IMR-90 (cell line): ENCODE measurements at regions not wholly inside any gene's neighbourhood (a gene's known extent, or its start where the extent isn't known, plus 50 kb on each side); places are given as distances from the start of the nearest gene placed in this dataset.

ENCODE experiments used
- ATAC-seq: fragments of 200-7000 bp; cut with Tn5 transposase; 2 replicates; pipeline ENCODE4 v1.9.1; 2020; ENCODE audit warnings: low read depth, mild to moderate bottlenecking, moderate library complexity
- BruUV-seq: library from RNA; stranded (reverse); fragments of 400-500 nt; replicated peaks from 2 replicates; lab custom pipeline; 2021; lab: Mats Ljungman, UMichigan
- CTCF ChIA-PET: fragments of 300-600 bp; formaldehyde crosslinking; extraction: SDS; loops from one replicate; lab custom pipeline; 2021; ENCODE audit warnings: antibody characterized with exemption; lab: Yijun Ruan, JAX
- POLR2A ChIA-PET: fragments of 300-600 bp; sonication (Branson Sonifier 250); formaldehyde crosslinking; loops from one replicate; lab custom pipeline; 2022; ENCODE audit warnings: antibody characterized with exemption; ENCODE audit not compliant: unreplicated experiment; lab: Charles Lee
- DNase-seq: peaks from one replicate; pipeline ENCODE4 v3.0.0; 2013
- H2AFZ ChIP-seq: replicated peaks from 2 replicates; pipeline ENCODE3; 2013; ENCODE audit warnings: low read length, mild to moderate bottlenecking; ENCODE audit not compliant: poor library complexity
- H2AK5ac ChIP-seq: 2 replicates; pipeline ENCODE4 v1.6.1; 2013; ENCODE audit warnings: low read depth, low read length, inconsistent platforms
- H2AK9ac ChIP-seq: replicated peaks from 2 replicates; pipeline ENCODE3; 2013; ENCODE audit warnings: mild to moderate bottlenecking, low read depth, low read length, moderate library complexity; ENCODE audit not compliant: poor library complexity
- H2BK120ac ChIP-seq: 2 replicates; pipeline ENCODE4 v1.6.1; 2013; ENCODE audit warnings: low read depth, low read length, inconsistent platforms
- H2BK15ac ChIP-seq: 3 replicates; pipeline ENCODE4 v1.6.1; 2013; ENCODE audit warnings: low read depth, low read length, inconsistent platforms
- H2BK20ac ChIP-seq: 2 replicates; pipeline ENCODE4 v1.6.1; 2013; ENCODE audit warnings: low read depth, mild to moderate bottlenecking, inconsistent platforms, low read length, moderate library complexity
- H2BK5ac ChIP-seq: 2 replicates; pipeline ENCODE4 v1.6.1; 2013; ENCODE audit warnings: mild to moderate bottlenecking, low read depth, low read length, inconsistent platforms; ENCODE audit not compliant: poor library complexity, severe bottlenecking
- H3K14ac ChIP-seq: replicated peaks from 2 replicates; pipeline ENCODE4 v1.6.1; 2013; ENCODE audit warnings: low read depth, low read length, inconsistent platforms
- H3K18ac ChIP-seq: 2 replicates; pipeline ENCODE4 v1.6.1; 2013; ENCODE audit warnings: low read depth, low read length, control low read depth
- H3K23ac ChIP-seq: 2 replicates; pipeline ENCODE4 v1.6.1; 2013; ENCODE audit warnings: low read depth, low read length, inconsistent platforms
- H3K27ac ChIP-seq: 2 replicates; pipeline ENCODE4 v1.5.1; 2013; ENCODE audit warnings: mild to moderate bottlenecking, control low read depth, low read length; ENCODE audit not compliant: insufficient read depth
- H3K27me3 ChIP-seq: 2 replicates; pipeline ENCODE4 v1.6.1; 2013; ENCODE audit warnings: low read length; ENCODE audit not compliant: control insufficient read depth, insufficient read depth
- H3K36me3 ChIP-seq: 2 replicates; pipeline ENCODE4 v1.6.1; 2013; ENCODE audit warnings: low read length, mixed read lengths; ENCODE audit not compliant: control insufficient read depth, insufficient read depth
- H3K4ac ChIP-seq: 2 replicates; pipeline ENCODE4 v1.6.1; 2013; ENCODE audit warnings: low read depth, low read length, inconsistent platforms
- H3K4me1 ChIP-seq: 2 replicates; pipeline ENCODE4 v1.6.1; 2013; ENCODE audit warnings: low read length, mixed read lengths; ENCODE audit not compliant: control insufficient read depth, insufficient read depth
- H3K4me2 ChIP-seq: 2 replicates; pipeline ENCODE4 v1.6.1; 2013; ENCODE audit warnings: low read depth, mild to moderate bottlenecking, control low read depth, low read length, moderate library complexity
- H3K4me3 ChIP-seq: 2 replicates; pipeline ENCODE4 v1.5.1; 2013; ENCODE audit warnings: low read depth, mild to moderate bottlenecking, control low read depth, low read length, moderate library complexity; ENCODE audit not compliant: insufficient read depth
- H3K56ac ChIP-seq: 2 replicates; pipeline ENCODE4 v1.6.1; 2013; ENCODE audit warnings: low read length, inconsistent platforms; ENCODE audit not compliant: insufficient read depth; ENCODE audit errors: extremely low read depth
- H3K79me1 ChIP-seq, 2 experiments: 2 replicates each; pipeline ENCODE4 v1.6.1; 2013; ENCODE audit warnings: low read length in 2 of 2, inconsistent platforms in 1 of 2, low read depth in 1 of 2
- H3K9ac ChIP-seq: 2 replicates; pipeline ENCODE4 v1.6.1; 2013; ENCODE audit warnings: low read depth, low read length, control low read depth
- H3K9me1 ChIP-seq: 2 replicates; pipeline ENCODE4 v1.6.1; 2013; ENCODE audit warnings: low read length, inconsistent platforms; ENCODE audit not compliant: insufficient read depth
- H3K9me3 ChIP-seq: 2 replicates; pipeline ENCODE4 v1.6.1; 2013; ENCODE audit warnings: low read length; ENCODE audit not compliant: control insufficient read depth, insufficient read depth
- H4K20me1 ChIP-seq: 2 replicates; pipeline ENCODE4 v1.6.1; 2013; ENCODE audit warnings: low read length, inconsistent platforms; ENCODE audit not compliant: insufficient read depth
- H4K5ac ChIP-seq: 2 replicates; pipeline ENCODE4 v1.6.1; 2013; ENCODE audit warnings: mild to moderate bottlenecking, low read depth, low read length, control low read depth
- H4K8ac ChIP-seq, 2 experiments: 2 replicates each; pipeline ENCODE4 v1.6.1; 2013; ENCODE audit warnings: low read depth in 2 of 2, low read length in 2 of 2, control low read depth in 1 of 2, inconsistent platforms in 1 of 2
- H4K91ac ChIP-seq: 2 replicates; pipeline ENCODE4 v1.6.1; 2013; ENCODE audit warnings: low read depth, low read length, inconsistent platforms; ENCODE audit not compliant: insufficient read depth
- BHLHE40 ChIP-seq: fragments of 150-350 bp; IDR thresholded peaks from 2 replicates; pipeline ENCODE4 v1.6.1; 2016; ENCODE audit warnings: mild to moderate bottlenecking, low read depth, low read length
- CHD1 ChIP-seq: IDR thresholded peaks from 2 replicates; pipeline ENCODE4 v1.6.1; 2012; ENCODE audit warnings: low read depth, low read length, improper control_type of control experiment
- FOS ChIP-seq: fragments of 150-350 bp; IDR thresholded peaks from 2 replicates; pipeline ENCODE4 v1.6.1; 2016; ENCODE audit warnings: low read depth, low read length
- MAZ ChIP-seq: IDR thresholded peaks from 2 replicates; pipeline ENCODE4 v1.6.1; 2012; ENCODE audit warnings: low read depth, mild to moderate bottlenecking, low read length, improper control_type of control experiment, moderate library complexity, borderline replicate concordance
- RFX5 ChIP-seq: IDR thresholded peaks from 2 replicates; pipeline ENCODE4 v1.8.0; 2012; ENCODE audit warnings: low read depth, mild to moderate bottlenecking, low read length, moderate library complexity
- WGBS, 2 experiments: methylation state at CpG; one replicate each; pipeline versions ENCODE4 v1.1.5 to v1.1.7; 2013; ENCODE audit warnings: missing lambda C conversion rate in 2 of 2; ENCODE audit not compliant: insufficient read length in 1 of 2; ENCODE audit errors: extremely low coverage in 2 of 2; 5-methylcytosine and 5-hydroxymethylcytosine counted together
- dilution Hi-C: fragments of 300-500 bp; cut with HindIII; formaldehyde crosslinking; loops from one replicate; pipeline ENCODE4 v1.14.3; 2018; ENCODE audit warnings: low sequenced_read_pairs; ENCODE audit not compliant: unreplicated experiment
- in situ Hi-C: fragments of 300-500 bp; cut with MboI; formaldehyde crosslinking; loops from 3 replicates; pipeline ENCODE4 v1.14.3; 2019; ENCODE audit warnings: low sequenced_read_pairs, inconsistent platforms, mixed read lengths
- intact Hi-C: fragments of 100-400 bp; cut with micrococcal nuclease; formaldehyde crosslinking; loops from 2 replicates; pipeline ENCODE4 v1.10.0; 2022

GRCh38 chr1:238119060-238119459 is 228.3 kb upstream of the ZP4 start:
- Histone ChIP-seq H3K79me1 (no peaks in the 10 kb centered on the region), H4K8ac (no peak overlapping the region), H2BK15ac (no peak overlapping the region), H3K27me3 (no peaks in the 10 kb centered on the region), H2BK5ac (no peak overlapping the region), H2AK9ac (no peak overlapping the region), H3K36me3 (no peaks in the 10 kb centered on the region), H4K91ac (no peak overlapping the region), H4K5ac (no peak overlapping the region), H3K56ac (no peak overlapping the region), H4K20me1 (no peaks in the 10 kb centered on the region), H2AK5ac (no peak overlapping the region), H3K9ac (no peak overlapping the region), H3K4me3 (no peak overlapping the region), H3K9me1 (no peaks in the 10 kb centered on the region), H2BK20ac (no peak overlapping the region), H3K9me3 (peaks cover 2% of the 10 kb centered on the region; the same call in 1 of the 2 replicates), H3K18ac (no peak overlapping the region), H3K14ac (no peak overlapping the region), H2AFZ (no peak overlapping the region), H3K27ac (no peak overlapping the region), H3K23ac (no peak overlapping the region), H3K4me1 (no peaks in the 10 kb centered on the region), H3K4ac (no peak overlapping the region), H3K4me2 (no peak overlapping the region), H2BK120ac (no peak overlapping the region)
- intact Hi-C loops = no loop called here
- DNase-seq (no peak), ATAC-seq (no peak)
- ChIA-PET CTCF (no interaction called here), POLR2A (no interaction called here)
- 33% methylated on average over 1 of the region's 4 CpGs; no CpG with 5 or more reads in 1 of the 2 experiments for WGBS, 2 experiments
- TF ChIP-seq CHD1 = no peak
- TF ChIP-seq FOS = no peak
- TF ChIP-seq RFX5 = no peak
- no peak for TF ChIP-seq MAZ
- no peak for TF ChIP-seq BHLHE40
- dilution Hi-C loops = no loop called here
- BruUV-seq = no TSS peak
- in situ Hi-C loops = no loop called here
